Body of pancreas (tissue), 4 donors: ENCODE measurements at regions not wholly inside any gene's neighbourhood (a gene's known extent, or its start where the extent isn't known, plus 50 kb on each side); places are given as distances from the start of the nearest gene placed in this dataset.

Experiments used
- ATAC-seq: fragments of 150-250 bp; one replicate; pipeline ENCODE4 v1.9.1; 2016
- DNase-seq, 4 donors: peaks; one replicate each; pipeline ENCODE4 v3.0.0-alpha.2; 2019
- H3K27ac ChIP-seq, 4 donors: fragments of 200-600 bp; sonication (generic); 1 replicate in 3 of 4; 2 replicates in 1 of 4; pipeline versions ENCODE4 v1.5.1 to v1.6.1; 2016 to 2019; ENCODE audit warnings: mild to moderate bottlenecking in 1 of 4, mixed read lengths in 1 of 4, moderate library complexity in 1 of 4
- H3K27me3 ChIP-seq, 2 donors: fragments of 200-600 bp; sonication (generic); one replicate each; pipeline ENCODE4 v1.6.0; 2016; ENCODE audit warnings: mild to moderate bottlenecking in 1 of 2
- H3K36me3 ChIP-seq, 2 donors: fragments of 200-600 bp; sonication (generic); replicated peaks in 1 of 2; 2 replicates each; pipeline ENCODE4 v1.5.1; 2016; ENCODE audit warnings: low read depth in 2 of 2; ENCODE audit not compliant: insufficient read depth in 1 of 2
- H3K4me1 ChIP-seq: fragments of 200-600 bp; sonication (generic); one replicate; pipeline ENCODE4 v1.6.0; 2016
- H3K4me3 ChIP-seq, 2 donors: fragments of 200-600 bp; sonication (generic); 1 replicate in 1 of 2; 2 replicates in 1 of 2; pipeline ENCODE4 v1.5.1; 2016 to 2019
- H3K9me3 ChIP-seq, 3 donors: fragments of 200-600 bp; sonication (generic); 1 replicate in 2 of 3; 2 replicates in 1 of 3; pipeline ENCODE4 v1.5.1; 2016
- POLR2A ChIP-seq, 3 donors: fragments of 450-650 bp; IDR thresholded peaks; one replicate each; pipeline ENCODE4 v1.6.1; 2016; ENCODE audit warnings: antibody characterized with exemption in 3 of 3, mild to moderate bottlenecking in 2 of 3
- WGBS, 2 donors: methylation state at CpG; one replicate each; pipeline ENCODE4 v1.1.5; 2017; 5-methylcytosine and 5-hydroxymethylcytosine counted together
- intact Hi-C: fragments of 100-400 bp; cut with DNase I; formaldehyde crosslinking; loops from one replicate; pipeline ENCODE4 v1.15.1; 2023
- TF ChIP-seq, protein P1 (sequence below), 7 experiments: fragments of 450-650 bp in 4 of 7; fragments of 200-600 bp in 3 of 7; sonication (generic) in 3 of 7; IDR thresholded peaks; one replicate each; pipeline ENCODE4 v1.5.1; 2016 to 2019; ENCODE audit warnings: antibody characterized with exemption in 7 of 7

GRCh38 chr10:9097991-9098306, 1043.5 kb downstream of the GATA3 start:
- Histone ChIP-seq H3K9me3 (no peaks in the 10 kb centered on the region), H3K27ac (no peak overlapping the region), H3K4me3 (no peak overlapping the region), H3K4me1 (no peaks in the 10 kb centered on the region), H3K36me3 (no peaks in the 10 kb centered on the region), H3K27me3 (no peaks in the 10 kb centered on the region)
- ATAC-seq (no peak), DNase-seq (no peak)
- WGBS, 2 donors = 48% methylated on average over 4 of the region's 4 CpGs
- intact Hi-C loops = no loop called here
- TF ChIP-seq, protein P1, sequence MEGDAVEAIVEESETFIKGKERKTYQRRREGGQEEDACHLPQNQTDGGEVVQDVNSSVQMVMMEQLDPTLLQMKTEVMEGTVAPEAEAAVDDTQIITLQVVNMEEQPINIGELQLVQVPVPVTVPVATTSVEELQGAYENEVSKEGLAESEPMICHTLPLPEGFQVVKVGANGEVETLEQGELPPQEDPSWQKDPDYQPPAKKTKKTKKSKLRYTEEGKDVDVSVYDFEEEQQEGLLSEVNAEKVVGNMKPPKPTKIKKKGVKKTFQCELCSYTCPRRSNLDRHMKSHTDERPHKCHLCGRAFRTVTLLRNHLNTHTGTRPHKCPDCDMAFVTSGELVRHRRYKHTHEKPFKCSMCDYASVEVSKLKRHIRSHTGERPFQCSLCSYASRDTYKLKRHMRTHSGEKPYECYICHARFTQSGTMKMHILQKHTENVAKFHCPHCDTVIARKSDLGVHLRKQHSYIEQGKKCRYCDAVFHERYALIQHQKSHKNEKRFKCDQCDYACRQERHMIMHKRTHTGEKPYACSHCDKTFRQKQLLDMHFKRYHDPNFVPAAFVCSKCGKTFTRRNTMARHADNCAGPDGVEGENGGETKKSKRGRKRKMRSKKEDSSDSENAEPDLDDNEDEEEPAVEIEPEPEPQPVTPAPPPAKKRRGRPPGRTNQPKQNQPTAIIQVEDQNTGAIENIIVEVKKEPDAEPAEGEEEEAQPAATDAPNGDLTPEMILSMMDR (IDR thresholded peaks at IDR 0.05) = no peak
- no peak for TF ChIP-seq POLR2A (IDR thresholded peaks at IDR 0.05)

- intact Hi-C loops = no loop called here
- whole genome bisulfite sequencing, 2 donors = 46 to 61% methylated on average over 4 of the region's 4 CpGs
- DNase-seq = no peak
Measured at GRCh38 chr10:9102026-9102425, 1047.5 kb downstream of the GATA3 start.

GRCh38 chr10:9103301-9103700, 1048.8 kb downstream of the GATA3 start:
- WGBS, 2 donors = 40 to 42% methylated on average over 4 of the region's 4 CpGs
- H3K27me3 ChIP-seq = no peaks in the 10 kb centered on the region
- DNase-seq (no peak), ATAC-seq (no peak)
- H3K36me3 ChIP-seq = no peaks in the 10 kb centered on the region
- no peaks in the 10 kb centered on the region for H3K9me3 ChIP-seq
- intact Hi-C loops = no loop called here
- H3K27ac ChIP-seq = no peak overlapping the region
- no peak overlapping the region for H3K4me3 ChIP-seq
- no peak for TF ChIP-seq POLR2A (IDR thresholded peaks at IDR 0.05)
- TF ChIP-seq, protein P1 (IDR thresholded peaks at IDR 0.05) = no peak
- H3K4me1 ChIP-seq = no peaks in the 10 kb centered on the region

More at GRCh38 chr10:9102026-9102425, 1047.5 kb downstream of the GATA3 start:
- Histone ChIP-seq H3K4me3 (no peak overlapping the region), H3K27ac (no peak overlapping the region), H3K4me1 (no peaks in the 10 kb centered on the region), H3K9me3 (no peaks in the 10 kb centered on the region), H3K36me3 (no peaks in the 10 kb centered on the region), H3K27me3 (no peaks in the 10 kb centered on the region)
- TF ChIP-seq POLR2A (IDR thresholded peaks at IDR 0.05) = no peak
- TF ChIP-seq, protein P1 (IDR thresholded peaks at IDR 0.05) = no peak
- no peak for ATAC-seq

DNA sequence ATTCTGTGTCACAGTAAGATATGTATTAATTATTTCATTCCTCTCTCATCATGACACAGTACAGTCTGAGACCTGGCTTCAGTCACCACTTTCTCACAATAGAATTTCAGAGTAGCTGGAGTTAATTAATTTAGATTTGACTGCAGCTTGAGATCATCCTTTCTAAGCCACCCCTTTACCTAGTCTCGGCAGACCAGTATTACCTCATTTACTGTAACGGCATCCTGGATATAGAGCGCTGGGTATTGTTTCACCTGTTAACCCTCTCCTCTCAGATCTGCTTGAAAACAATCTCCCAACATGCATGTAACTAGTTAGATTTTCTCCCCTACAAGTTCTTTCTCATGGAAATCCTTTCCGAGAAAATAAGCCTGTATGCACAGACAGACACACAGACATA, 1057.5 kb downstream of the GATA3 start:
- 11 to 13% methylated on average over 4 of the region's 4 CpGs for WGBS, 2 donors
- no peak for ATAC-seq

DNA sequence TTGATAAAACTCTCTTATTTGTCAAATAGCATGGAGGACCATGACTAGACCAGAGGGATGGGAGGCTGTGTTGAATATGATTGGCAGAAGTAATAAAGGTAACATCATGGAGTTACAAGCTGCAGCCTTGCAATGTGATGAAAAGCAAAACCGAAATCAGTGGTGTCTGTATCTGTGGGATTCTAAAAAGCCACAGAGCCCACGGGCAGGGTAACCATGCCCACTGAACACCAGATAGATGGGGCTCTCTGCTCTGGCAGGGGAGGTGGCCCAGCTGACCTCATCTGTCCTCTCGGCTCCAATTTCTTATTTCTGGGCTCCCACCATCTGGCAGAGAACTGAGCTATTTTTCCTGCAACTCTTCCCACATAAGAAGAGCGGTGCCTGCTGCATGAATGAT, 1072.2 kb downstream of the GATA3 start:
- Histone ChIP-seq H3K9me3 (no peaks in the 10 kb centered on the region), H3K36me3 (no peaks in the 10 kb centered on the region), H3K27ac (no peak overlapping the region), H3K4me3 (no peak overlapping the region), H3K27me3 (no peaks in the 10 kb centered on the region), H3K4me1 (no peaks in the 10 kb centered on the region)
- intact Hi-C loops = no loop called here
- ATAC-seq (no peak), DNase-seq (no peak)
- TF ChIP-seq POLR2A (IDR thresholded peaks at IDR 0.05) = no peak
- TF ChIP-seq, protein P1 (IDR thresholded peaks at IDR 0.05) = no peak
- WGBS, 2 donors = 43 to 48% methylated on average over 4 of the region's 4 CpGs

More for the DNA sequence above, 1057.5 kb downstream of the GATA3 start:
- H3K27ac ChIP-seq = no peak overlapping the region
- intact Hi-C loops = no loop called here
- TF ChIP-seq, protein P1 (IDR thresholded peaks at IDR 0.05) = no peak
- no peak for TF ChIP-seq POLR2A (IDR thresholded peaks at IDR 0.05)
- no peaks in the 10 kb centered on the region for H3K9me3 ChIP-seq
- H3K4me1 ChIP-seq = no peaks in the 10 kb centered on the region
- H3K4me3 ChIP-seq = no peak overlapping the region
- H3K27me3 ChIP-seq = no peaks in the 10 kb centered on the region
- no peaks in the 10 kb centered on the region for H3K36me3 ChIP-seq
- no peak for DNase-seq
